Fibroblast of skin of left quadriceps (primary cell): ENCODE measurements at regions not wholly inside any gene's neighbourhood (a gene's known extent, or its start where the extent isn't known, plus 50 kb on each side); places are given as distances from the start of the nearest gene placed in this dataset.

Source experiments
- DNase-seq, 2 experiments: peaks; one replicate each; pipeline ENCODE4 v3.0.0-alpha.2; 2013; ENCODE audit warnings: low read depth in 2 of 2

- DNase-seq = no peak
These were observed 173.7 kb upstream of the FAT4 start for GRCh38 chr4:125140966-125141495.

- DNase-seq = no peak
These were observed 179.1 kb upstream of the FAT4 start for GRCh38 chr4:125135652-125136051.

- no peak for DNase-seq
These were observed 182.0 kb upstream of the FAT4 start for GRCh38 chr4:125132729-125133128.

- no peak for DNase-seq
These were observed 182.7 kb upstream of the FAT4 start for GRCh38 chr4:125131891-125132680.

GRCh38 chr4:125125276-125125675, 189.5 kb upstream of the FAT4 start:
- DNase-seq = no peak

- DNase-seq = peak; percentile 78 to 79
These were observed 191.1 kb upstream of the FAT4 start for GRCh38 chr4:125123570-125124109.

GRCh38 chr4:125121581-125121980, 193.2 kb upstream of the FAT4 start:
- no peak for DNase-seq

GRCh38 chr4:125116431-125116830, 198.3 kb upstream of the FAT4 start:
- no peak for DNase-seq

- no peak for DNase-seq
These were observed 198.8 kb upstream of the FAT4 start for GRCh38 chr4:125115941-125116340.

GRCh38 chr4:125115476-125115875, 199.3 kb upstream of the FAT4 start:
- peak in 1 of 2 experiments; percentile 38 for DNase-seq

- DNase-seq = no peak
These were observed 202.2 kb upstream of the FAT4 start for GRCh38 chr4:125112536-125112935.

GRCh38 chr4:125111323-125111722, 203.4 kb upstream of the FAT4 start:
- DNase-seq = no peak

GRCh38 chr4:125105561-125105960, 209.2 kb upstream of the FAT4 start:
- peak in 1 of 2 experiments; percentile 40 for DNase-seq

- no peak for DNase-seq
These were observed 210.1 kb upstream of the FAT4 start for GRCh38 chr4:125104616-125105015.

GRCh38 chr4:125101719-125102118, 213.0 kb upstream of the FAT4 start:
- DNase-seq = no peak

GRCh38 chr4:125097729-125098128, 217.0 kb upstream of the FAT4 start:
- DNase-seq = no peak

GRCh38 chr4:125096662-125097061, 218.1 kb upstream of the FAT4 start:
- DNase-seq = no peak

- no peak for DNase-seq
These were observed 223.2 kb upstream of the FAT4 start for GRCh38 chr4:125091541-125091940.

- no peak for DNase-seq
These were observed 223.7 kb upstream of the FAT4 start for GRCh38 chr4:125091101-125091500.

GRCh38 chr4:125084608-125085007, 230.1 kb upstream of the FAT4 start:
- DNase-seq = no peak

GRCh38 chr4:125082729-125083417, 231.9 kb upstream of the FAT4 start:
- DNase-seq = no peak

- DNase-seq = no peak
These were observed 242.5 kb upstream of the FAT4 start for GRCh38 chr4:125072269-125072668.

- no peak for DNase-seq
These were observed 243.9 kb upstream of the FAT4 start for GRCh38 chr4:125070861-125071260.
